Mucosa of descending colon (tissue), 3 donors: ENCODE measurements at regions not wholly inside any gene's neighbourhood (a gene's known extent, or its start where the extent isn't known, plus 50 kb on each side); places are given as distances from the start of the nearest gene placed in this dataset.

Experiments
- ATAC-seq: fragments of 200-7000 bp; cut with Tn5 transposase; one replicate; pipeline ENCODE4 v1.9.1; 2020; ENCODE audit warnings: mild to moderate bottlenecking, moderate library complexity
- DNase-seq, 3 donors: peaks; one replicate each; pipeline ENCODE4 v3.0.0-alpha.2; 2020
- H3K36me3 ChIP-seq: fragments of 200-600 bp; one replicate; pipeline ENCODE4 v1.8.0; 2021; ENCODE audit warnings: low read depth, mild to moderate bottlenecking
- H3K4me1 ChIP-seq: fragments of 200-600 bp; one replicate; pipeline ENCODE4 v1.8.0; 2021; ENCODE audit warnings: low read depth, mild to moderate bottlenecking
- H3K4me3 ChIP-seq: fragments of 200-600 bp; one replicate; pipeline ENCODE4 v1.8.0; 2021; ENCODE audit warnings: mild to moderate bottlenecking
- H3K9me3 ChIP-seq: fragments of 200-600 bp; one replicate; pipeline ENCODE4 v1.8.0; 2021; ENCODE audit warnings: mild to moderate bottlenecking
- CTCF ChIP-seq: fragments of 200-600 bp; IDR thresholded peaks from one replicate; pipeline ENCODE4 v1.8.0; 2022; ENCODE audit warnings: antibody characterized with exemption, mild to moderate bottlenecking
- intact Hi-C, 2 donors: fragments of 100-400 bp; cut with DNase I in 1 of 2; cut with micrococcal nuclease in 1 of 2; formaldehyde crosslinking; loops; one replicate each; pipeline versions ENCODE4 v1.11.0 to v1.11.1; 2022; cut with DNase I, micrococcal nuclease
- donor health status: DM: no; HTN: no; CAD: no; lungs with moderate emphysema.
- donor health status: DM: no; HTN: no; CAD: no.
- donor health status: DM: no; HTN: yes; CAD: no.

GRCh38 chr5:111952555-111952954 lies 195.6 kb upstream of the NREP start:
- Histone ChIP-seq H3K4me1 (no peaks in the 10 kb centered on the region), H3K36me3 (no peaks in the 10 kb centered on the region), H3K4me3 (no peak overlapping the region), H3K9me3 (no peaks in the 10 kb centered on the region)
- TF ChIP-seq CTCF, result no peak
- intact Hi-C loops, result no loop called here
- ATAC-seq (no peak), DNase-seq (no peak)

- no peak for TF ChIP-seq CTCF
- no peaks in the 10 kb centered on the region for H3K36me3 ChIP-seq
- H3K9me3 ChIP-seq, result no peaks in the 10 kb centered on the region
- ATAC-seq (no peak), DNase-seq (no peak)
- intact Hi-C loops, result no loop called here
- no peaks in the 10 kb centered on the region for H3K4me1 ChIP-seq
- no peak overlapping the region for H3K4me3 ChIP-seq
Measured at GRCh38 chr5:111950660-111951059, 193.7 kb upstream of the NREP start.

GRCh38 chr5:111948092-111948841 lies 191.3 kb upstream of the NREP start:
- H3K4me3 ChIP-seq, result no peak overlapping the region
- intact Hi-C loops, result no loop called here
- no peaks in the 10 kb centered on the region for H3K36me3 ChIP-seq
- ATAC-seq (no peak), DNase-seq (no peak)
- H3K4me1 ChIP-seq, result no peaks in the 10 kb centered on the region
- H3K9me3 ChIP-seq, result no peaks in the 10 kb centered on the region
- no peak for TF ChIP-seq CTCF

GRCh38 chr5:111946556-111946955 lies 189.6 kb upstream of the NREP start:
- no peak for DNase-seq
- intact Hi-C loops, result no loop called here
- no peaks in the 10 kb centered on the region for H3K4me1 ChIP-seq
- no peak for ATAC-seq
- H3K36me3 ChIP-seq, result no peaks in the 10 kb centered on the region
- H3K4me3 ChIP-seq, result no peak overlapping the region
- TF ChIP-seq CTCF, result no peak
- no peaks in the 10 kb centered on the region for H3K9me3 ChIP-seq

GRCh38 chr5:111945535-111945934 lies 188.5 kb upstream of the NREP start:
- intact Hi-C loops, result no loop called here
- TF ChIP-seq CTCF, result no peak
- Histone ChIP-seq H3K9me3 (no peaks in the 10 kb centered on the region), H3K36me3 (no peaks in the 10 kb centered on the region), H3K4me3 (no peak overlapping the region), H3K4me1 (no peaks in the 10 kb centered on the region)
- ATAC-seq (no peak), DNase-seq (no peak)
